Esophagus muscularis mucosa (tissue), 4 donors: ENCODE measurements at regions not wholly inside any gene's neighbourhood (a gene's known extent, or its start where the extent isn't known, plus 50 kb on each side); places are given as distances from the start of the nearest gene placed in this dataset.

Experiments
- CTCF ChIP-seq, 3 experiments: fragments of 200-600 bp in 2 of 3; fragments of 450-650 bp in 1 of 3; sonication (generic) in 2 of 3; IDR thresholded peaks; one replicate each; pipeline ENCODE4 v1.5.1; 2017 to 2019; ENCODE audit warnings: antibody characterized with exemption in 3 of 3, mild to moderate bottlenecking in 2 of 3, moderate library complexity in 1 of 3
- EP300 ChIP-seq: sonication (generic); formaldehyde crosslinking; IDR thresholded peaks from one replicate; pipeline ENCODE4 v1.6.1; 2017; ENCODE audit warnings: antibody characterized with exemption
- POLR2A ChIP-seq: fragments of 450-650 bp; IDR thresholded peaks from one replicate; pipeline ENCODE4 v1.6.1; 2017; ENCODE audit warnings: antibody characterized with exemption, moderate library complexity, mild to moderate bottlenecking, low read depth
- POLR2AphosphoS5 ChIP-seq, 2 donors: sonication (generic); formaldehyde crosslinking; IDR thresholded peaks; one replicate each; pipeline ENCODE4 v1.6.1; 2017; ENCODE audit warnings: antibody characterized with exemption in 2 of 2

GRCh38 chr18:10235661-10235952, 218.8 kb upstream of the APCDD1 start:
- no peak for TF ChIP-seq CTCF (IDR thresholded peaks at IDR 0.05)
- no peak for TF ChIP-seq EP300
- no peak for TF ChIP-seq POLR2A
- TF ChIP-seq POLR2AphosphoS5 (IDR thresholded peaks at IDR 0.05), result no peak
